NB4 (cell line): ENCODE measurements at regions not wholly inside any gene's neighbourhood (a gene's known extent, or its start where the extent isn't known, plus 50 kb on each side); places are given as distances from the start of the nearest gene placed in this dataset.

ENCODE experiments used
- TF ChIP-seq, protein P1 (sequence below): IDR thresholded peaks from one replicate; pipeline ENCODE4 v1.5.1; 2012; ENCODE audit warnings: low read depth, low read length
- TF ChIP-seq, protein P2 (sequence below): IDR thresholded peaks from 2 replicates; pipeline ENCODE4 v1.6.1; 2011; ENCODE audit warnings: low read depth, low read length

DNA sequence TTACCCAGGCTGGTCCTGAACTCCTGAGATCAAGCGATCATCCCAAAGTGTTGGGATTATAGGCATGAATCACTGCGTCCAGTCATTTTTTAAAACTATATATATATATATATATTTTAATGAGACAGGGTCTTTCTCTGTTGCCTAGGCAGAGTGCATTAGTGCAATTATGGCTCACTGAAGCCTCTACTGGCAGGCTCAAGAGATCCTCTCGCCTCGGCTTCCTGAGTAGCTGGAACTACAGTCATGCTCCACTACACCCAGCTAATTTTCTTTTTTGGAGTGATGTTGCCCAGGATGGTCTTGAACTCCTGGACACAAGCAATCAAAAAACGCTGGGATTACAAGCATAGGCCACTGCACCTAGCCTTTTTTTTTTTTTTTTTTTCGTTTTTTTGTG is 55.3 kb upstream of the KAT6B start:
- TF ChIP-seq, protein P1, sequence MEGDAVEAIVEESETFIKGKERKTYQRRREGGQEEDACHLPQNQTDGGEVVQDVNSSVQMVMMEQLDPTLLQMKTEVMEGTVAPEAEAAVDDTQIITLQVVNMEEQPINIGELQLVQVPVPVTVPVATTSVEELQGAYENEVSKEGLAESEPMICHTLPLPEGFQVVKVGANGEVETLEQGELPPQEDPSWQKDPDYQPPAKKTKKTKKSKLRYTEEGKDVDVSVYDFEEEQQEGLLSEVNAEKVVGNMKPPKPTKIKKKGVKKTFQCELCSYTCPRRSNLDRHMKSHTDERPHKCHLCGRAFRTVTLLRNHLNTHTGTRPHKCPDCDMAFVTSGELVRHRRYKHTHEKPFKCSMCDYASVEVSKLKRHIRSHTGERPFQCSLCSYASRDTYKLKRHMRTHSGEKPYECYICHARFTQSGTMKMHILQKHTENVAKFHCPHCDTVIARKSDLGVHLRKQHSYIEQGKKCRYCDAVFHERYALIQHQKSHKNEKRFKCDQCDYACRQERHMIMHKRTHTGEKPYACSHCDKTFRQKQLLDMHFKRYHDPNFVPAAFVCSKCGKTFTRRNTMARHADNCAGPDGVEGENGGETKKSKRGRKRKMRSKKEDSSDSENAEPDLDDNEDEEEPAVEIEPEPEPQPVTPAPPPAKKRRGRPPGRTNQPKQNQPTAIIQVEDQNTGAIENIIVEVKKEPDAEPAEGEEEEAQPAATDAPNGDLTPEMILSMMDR: no peak
- TF ChIP-seq, protein P2, sequence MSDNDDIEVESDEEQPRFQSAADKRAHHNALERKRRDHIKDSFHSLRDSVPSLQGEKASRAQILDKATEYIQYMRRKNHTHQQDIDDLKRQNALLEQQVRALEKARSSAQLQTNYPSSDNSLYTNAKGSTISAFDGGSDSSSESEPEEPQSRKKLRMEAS: no peak
